Peyer's patch (tissue), 4 donors: ENCODE measurements at regions not wholly inside any gene's neighbourhood (a gene's known extent, or its start where the extent isn't known, plus 50 kb on each side); places are given as distances from the start of the nearest gene placed in this dataset.
A peak's percentile ranks its signal among the peaks of the same experiment; 100 is the strongest.

Source experiments
- DNase-seq, 3 donors: peaks; one replicate each; pipeline ENCODE4 v3.0.0-alpha.2; 2017 to 2019
- H3K27ac ChIP-seq, 4 donors: fragments of 200-600 bp; sonication (generic); one replicate each; pipeline ENCODE4 v1.5.1; 2016 to 2019
- H3K27me3 ChIP-seq, 2 donors: fragments of 200-600 bp; sonication (generic); one replicate each; pipeline ENCODE4 v1.5.1; 2019
- H3K36me3 ChIP-seq, 3 donors: fragments of 200-600 bp; sonication (generic); one replicate each; pipeline ENCODE4 v1.5.1; 2016 to 2019
- H3K4me1 ChIP-seq, 4 donors: fragments of 200-600 bp; sonication (generic); one replicate each; pipeline ENCODE4 v1.5.1; 2016 to 2019
- H3K4me3 ChIP-seq, 4 donors: fragments of 200-600 bp; sonication (generic); 1 replicate in 3 of 4; 2 replicates in 1 of 4; pipeline ENCODE4 v1.5.1; 2016 to 2019; ENCODE audit warnings: mild to moderate bottlenecking in 1 of 4
- H3K9me3 ChIP-seq, 4 donors: fragments of 200-600 bp; sonication (generic); one replicate each; pipeline ENCODE4 v1.5.1; 2016 to 2019; ENCODE audit warnings: mild to moderate bottlenecking in 1 of 4
- CTCF ChIP-seq, 6 experiments: fragments of 450-650 bp in 4 of 6; fragments of 200-600 bp in 2 of 6; sonication (generic) in 1 of 6; IDR thresholded peaks; one replicate each; pipeline ENCODE4 v1.5.1; 2017 to 2019; ENCODE audit warnings: antibody characterized with exemption in 6 of 6, mild to moderate bottlenecking in 3 of 6, moderate library complexity in 1 of 6
- POLR2A ChIP-seq, 2 donors: fragments of 450-650 bp; IDR thresholded peaks; one replicate each; pipeline ENCODE4 v1.5.1; 2017; ENCODE audit warnings: antibody characterized with exemption in 2 of 2, mild to moderate bottlenecking in 2 of 2, moderate library complexity in 2 of 2

- Histone ChIP-seq H3K27me3 (no peaks in the 10 kb centered on the region), H3K27ac (no peak overlapping the region)
Measured at GRCh38 chr15:62927836-62928235, 114.7 kb upstream of the TPM1 start.

GRCh38 chr15:62928242-62928999 lies 114.1 kb upstream of the TPM1 start:
- no peak overlapping the region for H3K27ac ChIP-seq
- peak in 1 of 6 experiments; percentile 8 for TF ChIP-seq CTCF (IDR thresholded peaks at IDR 0.05)
- no peak for TF ChIP-seq POLR2A (IDR thresholded peaks at IDR 0.05)
- H3K36me3 ChIP-seq = no peaks in the 10 kb centered on the region
- H3K9me3 ChIP-seq = no peaks in the 10 kb centered on the region
- H3K4me1 ChIP-seq = no peaks in the 10 kb centered on the region
- no peaks in the 10 kb centered on the region for H3K27me3 ChIP-seq
- DNase-seq = no peak
- H3K4me3 ChIP-seq = no peak overlapping the region

More at GRCh38 chr15:62927836-62928235, 114.7 kb upstream of the TPM1 start:
- DNase-seq = no peak
- TF ChIP-seq POLR2A (IDR thresholded peaks at IDR 0.05) = no peak
- TF ChIP-seq CTCF (IDR thresholded peaks at IDR 0.05) = no peak
- H3K9me3 ChIP-seq = no peaks in the 10 kb centered on the region
- no peaks in the 10 kb centered on the region for H3K36me3 ChIP-seq
- H3K4me1 ChIP-seq = no peaks in the 10 kb centered on the region
- H3K4me3 ChIP-seq = no peak overlapping the region

- Histone ChIP-seq H3K4me3 (no peak overlapping the region), H3K4me1 (no peaks in the 10 kb centered on the region), H3K9me3 (no peaks in the 10 kb centered on the region), H3K27me3 (no peaks in the 10 kb centered on the region), H3K36me3 (no peaks in the 10 kb centered on the region), H3K27ac (no peak overlapping the region)
- TF ChIP-seq POLR2A (IDR thresholded peaks at IDR 0.05) = no peak
- DNase-seq = no peak
Measured at GRCh38 chr15:62929000-62929357, 113.6 kb upstream of the TPM1 start.

- DNase-seq = no peak
- H3K9me3 ChIP-seq = no peaks in the 10 kb centered on the region
- no peak for TF ChIP-seq CTCF (IDR thresholded peaks at IDR 0.05)
- H3K4me1 ChIP-seq = no peaks in the 10 kb centered on the region
- no peaks in the 10 kb centered on the region for H3K27me3 ChIP-seq
- no peaks in the 10 kb centered on the region for H3K36me3 ChIP-seq
- no peak overlapping the region for H3K4me3 ChIP-seq
- no peak overlapping the region for H3K27ac ChIP-seq
Measured at GRCh38 chr15:62931650-62932049, 110.9 kb upstream of the TPM1 start.

- no peak overlapping the region for H3K27ac ChIP-seq
- no peaks in the 10 kb centered on the region for H3K36me3 ChIP-seq
- no peaks in the 10 kb centered on the region for H3K27me3 ChIP-seq
- no peaks in the 10 kb centered on the region for H3K4me1 ChIP-seq
- TF ChIP-seq POLR2A (IDR thresholded peaks at IDR 0.05) (no peak), CTCF (IDR thresholded peaks at IDR 0.05) (no peak)
- no peak for DNase-seq
- no peaks in the 10 kb centered on the region for H3K9me3 ChIP-seq
- no peak overlapping the region for H3K4me3 ChIP-seq
Measured at GRCh38 chr15:62932436-62932835, 110.1 kb upstream of the TPM1 start.

- DNase-seq = no peak
Measured at GRCh38 chr15:62933386-62933785, 109.2 kb upstream of the TPM1 start.

More at GRCh38 chr15:62933386-62933785, 109.2 kb upstream of the TPM1 start:
- no peaks in the 10 kb centered on the region for H3K36me3 ChIP-seq
- H3K27ac ChIP-seq = no peak overlapping the region
- no peaks in the 10 kb centered on the region for H3K4me1 ChIP-seq
- no peaks in the 10 kb centered on the region for H3K9me3 ChIP-seq
- H3K27me3 ChIP-seq = no peaks in the 10 kb centered on the region
- TF ChIP-seq CTCF (IDR thresholded peaks at IDR 0.05) = no peak
- no peak overlapping the region for H3K4me3 ChIP-seq
